ENCODE measurements at regions not wholly inside any gene's neighbourhood (a gene's known extent, or its start where the extent isn't known, plus 50 kb on each side); places are given as distances from the start of the nearest gene placed in this dataset.

GRCh38 chr6:102415891-102416290 lies 1022.4 kb downstream of the GRIK2 start:
- no peaks in the 10 kb centered on the region for H3K4me1 ChIP-seq (ENCODE audit: low read depth, poor library complexity, severe bottlenecking)
- no peaks in the 10 kb centered on the region for H3K79me2 ChIP-seq (ENCODE audit: insufficient read depth, low read depth)
- no peak for TF ChIP-seq CTCF (conservative IDR thresholded peaks at IDR 0.05; ENCODE audit: low read depth, low read length)
- H3K4me2 ChIP-seq, result no peak overlapping the region
- no peaks in the 10 kb centered on the region for H4K20me1 ChIP-seq (ENCODE audit: insufficient read depth)
- no peak overlapping the region for H2AFZ ChIP-seq (ENCODE audit: low read depth)
- H3K4me3 ChIP-seq (IDR thresholded peaks at IDR 0.05; ENCODE audit: insufficient read depth, low read depth, low read length), result no peak overlapping the region
- H3K27ac ChIP-seq, result no peak overlapping the region
- no peaks in the 10 kb centered on the region for H3K36me3 ChIP-seq (ENCODE audit: insufficient read depth)
- no peaks in the 10 kb centered on the region for H3K27me3 ChIP-seq (ENCODE audit: insufficient read depth, low read depth)
- no peak overlapping the region for H3K9ac ChIP-seq

- H3K9ac ChIP-seq, result no peak overlapping the region
- H2AFZ ChIP-seq (ENCODE audit: low read depth), result no peak overlapping the region
- H4K20me1 ChIP-seq (ENCODE audit: insufficient read depth), result no peaks in the 10 kb centered on the region
- no peaks in the 10 kb centered on the region for H3K36me3 ChIP-seq (ENCODE audit: insufficient read depth)
- H3K79me2 ChIP-seq (ENCODE audit: insufficient read depth, low read depth), result no peaks in the 10 kb centered on the region
- H3K4me2 ChIP-seq, result no peak overlapping the region
- no peaks in the 10 kb centered on the region for H3K27me3 ChIP-seq (ENCODE audit: insufficient read depth, low read depth)
- no peak for TF ChIP-seq CTCF (conservative IDR thresholded peaks at IDR 0.05; ENCODE audit: low read depth, low read length)
- H3K4me1 ChIP-seq (ENCODE audit: low read depth, poor library complexity, severe bottlenecking), result no peaks in the 10 kb centered on the region
- no peak overlapping the region for H3K27ac ChIP-seq
- no peak overlapping the region for H3K4me3 ChIP-seq (IDR thresholded peaks at IDR 0.05; ENCODE audit: insufficient read depth, low read depth, low read length)
These were observed 1018.3 kb downstream of the GRIK2 start for GRCh38 chr6:102411796-102412195.

GRCh38 chr6:102407886-102408741 lies 1014.6 kb downstream of the GRIK2 start:
- Histone ChIP-seq H3K4me1 (ENCODE audit: low read depth, poor library complexity, severe bottlenecking) (peaks cover under 1% of the 10 kb centered on the region), H3K27ac (no peak overlapping the region), H3K4me3 (IDR thresholded peaks at IDR 0.05; ENCODE audit: insufficient read depth, low read depth, low read length) (no peak overlapping the region), H4K20me1 (ENCODE audit: insufficient read depth) (no peaks in the 10 kb centered on the region), H3K36me3 (ENCODE audit: insufficient read depth) (no peaks in the 10 kb centered on the region), H2AFZ (ENCODE audit: low read depth) (no peak overlapping the region), H3K9ac (no peak overlapping the region), H3K4me2 (no peak overlapping the region), H3K79me2 (ENCODE audit: insufficient read depth, low read depth) (no peaks in the 10 kb centered on the region), H3K27me3 (ENCODE audit: insufficient read depth, low read depth) (no peaks in the 10 kb centered on the region)
- TF ChIP-seq CTCF (conservative IDR thresholded peaks at IDR 0.05; ENCODE audit: low read depth, low read length), result no peak

GRCh38 chr6:102405860-102406259 lies 1012.4 kb downstream of the GRIK2 start:
- no peaks in the 10 kb centered on the region for H3K27me3 ChIP-seq (ENCODE audit: insufficient read depth, low read depth)
- H3K9ac ChIP-seq, result no peak overlapping the region
- no peak overlapping the region for H2AFZ ChIP-seq (ENCODE audit: low read depth)
- no peak overlapping the region for H3K4me3 ChIP-seq (IDR thresholded peaks at IDR 0.05; ENCODE audit: insufficient read depth, low read depth, low read length)
- no peak overlapping the region for H3K4me2 ChIP-seq
- H3K27ac ChIP-seq, result no peak overlapping the region
- no peaks in the 10 kb centered on the region for H3K79me2 ChIP-seq (ENCODE audit: insufficient read depth, low read depth)
- TF ChIP-seq CTCF (conservative IDR thresholded peaks at IDR 0.05; ENCODE audit: low read depth, low read length), result no peak
- H3K36me3 ChIP-seq (ENCODE audit: insufficient read depth), result no peaks in the 10 kb centered on the region
- H3K4me1 ChIP-seq (ENCODE audit: low read depth, poor library complexity, severe bottlenecking), result peaks cover 4% of the 10 kb centered on the region
- no peaks in the 10 kb centered on the region for H4K20me1 ChIP-seq (ENCODE audit: insufficient read depth)
